CD14-positive monocyte (primary cell): ENCODE measurements at regions not wholly inside any gene's neighbourhood (a gene's known extent, or its start where the extent isn't known, plus 50 kb on each side); places are given as distances from the start of the nearest gene placed in this dataset.

Experiments
- DNase-seq, 3 donors: peaks; one replicate each; pipeline ENCODE4 v3.0.0-alpha.2; 2011 to 2022
- H2AFZ ChIP-seq: 2 replicates; pipeline ENCODE4 v1.6.0; 2012; ENCODE audit warnings: mild to moderate bottlenecking, low read depth, low read length, inconsistent platforms; ENCODE audit not compliant: insufficient read depth, poor library complexity, severe bottlenecking
- H3K27ac ChIP-seq, 2 donors: 1 replicate in 1 of 2; 2 replicates in 1 of 2; pipeline ENCODE4 v1.5.1; 2012 to 2013; ENCODE audit warnings: low read length in 2 of 2, control low read depth in 1 of 2, inconsistent platforms in 1 of 2, low read depth in 1 of 2, mild to moderate bottlenecking in 1 of 2
- H3K27me3 ChIP-seq, 2 donors: one replicate each; pipeline versions ENCODE4 v1.6.0 to v1.6.1; 2011 to 2013; ENCODE audit warnings: low read length in 2 of 2; ENCODE audit not compliant: control insufficient read depth in 2 of 2, insufficient read depth in 2 of 2
- H3K36me3 ChIP-seq, 2 donors: replicated peaks in 1 of 2; 1 replicate in 1 of 2; 2 replicates in 1 of 2; pipeline versions ENCODE4 v1.5.1 to v1.6.1; 2012 to 2013; ENCODE audit warnings: low read length in 2 of 2, control low read depth in 1 of 2, inconsistent platforms in 1 of 2, mild to moderate bottlenecking in 1 of 2; ENCODE audit not compliant: insufficient read depth in 2 of 2, control insufficient read depth in 1 of 2
- H3K4me1 ChIP-seq, 2 donors: 1 replicate in 1 of 2; 2 replicates in 1 of 2; pipeline versions ENCODE4 v1.5.1 to v1.6.1; 2012 to 2013; ENCODE audit warnings: low read length in 2 of 2, control low read depth in 1 of 2, inconsistent platforms in 1 of 2, mild to moderate bottlenecking in 1 of 2, moderate library complexity in 1 of 2; ENCODE audit not compliant: insufficient read depth in 2 of 2, control insufficient read depth in 1 of 2
- H3K4me2 ChIP-seq: replicated peaks from 2 replicates; pipeline ENCODE3; 2012; ENCODE audit warnings: low read length, moderate library complexity, mild to moderate bottlenecking; ENCODE audit not compliant: poor library complexity, severe bottlenecking; ENCODE audit errors: extremely low read depth
- H3K4me3 ChIP-seq, 3 experiments: fragments of 200-600 bp in 1 of 3; sonication (generic) in 1 of 3; replicated peaks in 1 of 3; 1 replicate in 2 of 3; 2 replicates in 1 of 3; pipeline ENCODE4 v1.5.1; 2011 to 2013; ENCODE audit warnings: low read length in 3 of 3, mild to moderate bottlenecking in 3 of 3, control low read depth in 2 of 3, low read depth in 2 of 3, inconsistent platforms in 1 of 3, moderate library complexity in 1 of 3
- H3K79me2 ChIP-seq: 2 replicates; pipeline ENCODE4 v1.6.0; 2012; ENCODE audit warnings: mild to moderate bottlenecking, control low read depth, inconsistent platforms, low read length, moderate library complexity; ENCODE audit not compliant: insufficient read depth
- H3K9ac ChIP-seq: 2 replicates; pipeline ENCODE4 v1.6.0; 2017; ENCODE audit warnings: low read length, mild to moderate bottlenecking; ENCODE audit not compliant: insufficient read depth, poor library complexity, severe bottlenecking
- H3K9me3 ChIP-seq, 2 donors: replicated peaks in 1 of 2; 1 replicate in 1 of 2; 2 replicates in 1 of 2; pipeline versions ENCODE4 v1.5.1 to v1.6.1; 2012 to 2013; ENCODE audit warnings: low read length in 2 of 2, control low read depth in 1 of 2; ENCODE audit not compliant: control insufficient read depth in 1 of 2, insufficient read depth in 1 of 2
- H4K20me1 ChIP-seq: 2 replicates; pipeline ENCODE4 v1.6.0; 2012; ENCODE audit warnings: mild to moderate bottlenecking, low read length, control low read depth, moderate library complexity; ENCODE audit not compliant: insufficient read depth
- H3K27ac Mint-ChIP-seq, 7 donors: one replicate each; pipeline ENCODE4 v1.8.0; 2020; ENCODE audit warnings: mild to moderate bottlenecking in 7 of 7, mixed read lengths in 7 of 7, moderate library complexity in 6 of 7, inconsistent platforms in 2 of 7
- H3K27me3 Mint-ChIP-seq, 3 donors: one replicate each; pipeline ENCODE4 v1.8.0; 2021 to 2022; ENCODE audit warnings: low read depth in 3 of 3, mild to moderate bottlenecking in 3 of 3, mixed read lengths in 3 of 3, moderate library complexity in 3 of 3, inconsistent platforms in 1 of 3
- H3K36me3 Mint-ChIP-seq, 2 donors: one replicate each; pipeline ENCODE4 v1.8.0; 2020; ENCODE audit warnings: mixed read lengths in 2 of 2, inconsistent platforms in 1 of 2, mild to moderate bottlenecking in 1 of 2
- H3K4me1 Mint-ChIP-seq: one replicate; pipeline ENCODE4 v1.8.0; 2020; ENCODE audit warnings: mild to moderate bottlenecking, mixed read lengths
- H3K4me3 Mint-ChIP-seq, 2 donors: one replicate each; pipeline ENCODE4 v1.8.0; 2020; ENCODE audit warnings: mild to moderate bottlenecking in 2 of 2, mixed read lengths in 2 of 2, moderate library complexity in 1 of 2
- H3K9me3 Mint-ChIP-seq, 7 donors: one replicate each; pipeline ENCODE4 v1.8.0; 2020 to 2022; ENCODE audit warnings: mixed read lengths in 7 of 7, mild to moderate bottlenecking in 6 of 7, moderate library complexity in 6 of 7, inconsistent platforms in 2 of 7
- CTCF ChIP-seq: fragments of 200-600 bp; IDR thresholded peaks from one replicate; pipeline ENCODE4 v1.8.0; 2022; ENCODE audit warnings: antibody characterized with exemption, mild to moderate bottlenecking
- WGBS: methylation state at CpG from one replicate; pipeline ENCODE4 v1.1.5; 2013; ENCODE audit warnings: missing lambda C conversion rate; ENCODE audit not compliant: insufficient coverage; 5-methylcytosine and 5-hydroxymethylcytosine counted together
- intact Hi-C, 2 donors: fragments of 100-400 bp; cut with micrococcal nuclease; formaldehyde crosslinking; loops; one replicate each; pipeline versions ENCODE4 v1.15.0 to v1.15.1; 2023

GRCh38 chr3:157574531-157574930 is 71.3 kb upstream of the VEPH1 start:
- H3K9me3 Mint-ChIP-seq: peaks cover 0 to 3% (median 0%) of the 10 kb centered on the region in 7 donors
- H3K4me3 Mint-ChIP-seq: no peak overlapping the region
- TF ChIP-seq CTCF: no peak
- Histone ChIP-seq H3K4me3 (no peak overlapping the region), H3K4me2 (no peak overlapping the region), H4K20me1 (no peaks in the 10 kb centered on the region), H3K27ac (no peak overlapping the region), H3K79me2 (no peaks in the 10 kb centered on the region), H2AFZ (no peak overlapping the region), H3K4me1 (no peaks in the 10 kb centered on the region), H3K27me3 (no peaks in the 10 kb centered on the region), H3K9ac (no peak overlapping the region), H3K36me3 (no peaks in the 10 kb centered on the region), H3K9me3 (no peaks in the 10 kb centered on the region)
- 67% methylated on average over 1 of the region's 3 CpGs for WGBS
- H3K4me1 Mint-ChIP-seq: no peaks in the 10 kb centered on the region
- H3K36me3 Mint-ChIP-seq: no peaks in the 10 kb centered on the region
- no peak for DNase-seq
- H3K27me3 Mint-ChIP-seq: peaks cover 0 to 3% (median 0%) of the 10 kb centered on the region in 3 donors
- intact Hi-C loops: no loop called here
- H3K27ac Mint-ChIP-seq: no peak overlapping the region

GRCh38 chr3:157573780-157574378 is 70.7 kb upstream of the VEPH1 start:
- Histone ChIP-seq H3K4me2 (no peak overlapping the region), H2AFZ (no peak overlapping the region), H3K4me3 (no peak overlapping the region), H3K27ac (no peak overlapping the region), H3K4me1 (no peaks in the 10 kb centered on the region), H3K27me3 (no peaks in the 10 kb centered on the region), H3K9me3 (no peaks in the 10 kb centered on the region), H3K79me2 (no peaks in the 10 kb centered on the region), H3K9ac (no peak overlapping the region), H4K20me1 (no peaks in the 10 kb centered on the region), H3K36me3 (no peaks in the 10 kb centered on the region)
- Mint-ChIP-seq H3K27ac (no peak overlapping the region), H3K27me3 (peaks cover 0 to 1% (median 0%) of the 10 kb centered on the region in 3 donors), H3K9me3 (no peaks in the 10 kb centered on the region), H3K36me3 (no peaks in the 10 kb centered on the region), H3K4me3 (no peak overlapping the region), H3K4me1 (no peaks in the 10 kb centered on the region)
- intact Hi-C loops: no loop called here
- no peak for TF ChIP-seq CTCF
- no peak for DNase-seq
- WGBS: no CpG with 5 or more reads among the region's 1 CpG
